ENCODE measurements at regions not wholly inside any gene's neighbourhood (a gene's known extent, or its start where the extent isn't known, plus 50 kb on each side); places are given as distances from the start of the nearest gene placed in this dataset.

DNA sequence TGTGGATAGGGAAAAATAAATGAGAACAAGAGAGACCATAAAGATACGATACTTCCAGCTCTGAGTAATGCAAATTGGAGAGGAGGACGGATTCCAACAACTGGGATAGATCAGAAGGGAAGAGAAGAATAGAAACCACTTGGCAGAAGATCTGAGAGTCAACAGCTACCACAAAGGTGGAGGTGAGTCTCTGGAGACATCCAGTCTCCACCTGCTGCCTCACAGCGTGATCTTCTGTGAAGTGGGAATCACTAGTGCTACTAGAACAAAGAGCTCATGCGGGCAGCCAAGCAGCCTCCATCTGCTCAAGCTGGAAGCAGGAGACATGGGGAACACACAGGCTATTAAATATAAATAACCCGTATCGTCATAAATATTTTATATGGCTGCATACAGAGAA is 558.5 kb upstream of the CFAP20DC start:
- TF ChIP-seq SUZ12 (IDR thresholded peaks at IDR 0.05; ENCODE audit: extremely low read depth, insufficient read depth, insufficient read length) (no peak), ZNF274 (IDR thresholded peaks at IDR 0.05; ENCODE audit: low read depth, low read length) (no peak)
